Activated T-helper 1 cell treated with anti-CD3 and anti-CD28 coated beads, Interleukin-12 subunit alpha, Interleukin-12 subunit beta, Interleukin-2, Interleukin-4 antibody, amounts not matched to agents 30 ng/mL and 10 ng/mL and 1 ng/mL, durations not matched to agents 14 hours and 24 hours and 36 hours (primary cell): ENCODE measurements at regions not wholly inside any gene's neighbourhood (a gene's known extent, or its start where the extent isn't known, plus 50 kb on each side); places are given as distances from the start of the nearest gene placed in this dataset.

Source experiments
- DNase-seq: peaks from one replicate; pipeline ENCODE4 v3.0.0; 2021; ENCODE audit warnings: low spot score
- H3K27ac Mint-ChIP-seq: one replicate; pipeline ENCODE4 v1.8.0; 2021; ENCODE audit warnings: mild to moderate bottlenecking, mixed read lengths
- H3K27me3 Mint-ChIP-seq: one replicate; pipeline ENCODE4 v1.8.0; 2022; ENCODE audit warnings: mild to moderate bottlenecking, moderate library complexity, mixed read lengths; ENCODE audit not compliant: insufficient read depth
- H3K36me3 Mint-ChIP-seq: one replicate; pipeline ENCODE4 v1.8.0; 2021; ENCODE audit warnings: low read depth, mixed read lengths
- H3K4me1 Mint-ChIP-seq: one replicate; pipeline ENCODE4 v1.8.0; 2021; ENCODE audit warnings: low read depth, mixed read lengths
- H3K4me3 Mint-ChIP-seq: one replicate; pipeline ENCODE4 v1.8.0; 2021; ENCODE audit warnings: mild to moderate bottlenecking, moderate library complexity, mixed read lengths
- H3K9me3 Mint-ChIP-seq: one replicate; pipeline ENCODE4 v1.8.0; 2021; ENCODE audit warnings: mixed read lengths
- intact Hi-C: fragments of 100-400 bp; cut with micrococcal nuclease; formaldehyde crosslinking; loops from one replicate; pipeline ENCODE4 v1.15.1; 2024

- Mint-ChIP-seq H3K4me3 (no peak overlapping the region), H3K27me3 (peaks cover 4% of the 10 kb centered on the region), H3K36me3 (no peaks in the 10 kb centered on the region), H3K27ac (no peak overlapping the region), H3K9me3 (no peaks in the 10 kb centered on the region), H3K4me1 (no peaks in the 10 kb centered on the region)
- intact Hi-C loops: no loop called here
- no peak for DNase-seq
These were observed 248.1 kb downstream of the CTTN start for GRCh38 chr11:70646272-70647049.

- H3K36me3 Mint-ChIP-seq: no peaks in the 10 kb centered on the region
- H3K9me3 Mint-ChIP-seq: no peaks in the 10 kb centered on the region
- no peaks in the 10 kb centered on the region for H3K4me1 Mint-ChIP-seq
- H3K27ac Mint-ChIP-seq: no peak overlapping the region
- peaks cover 4% of the 10 kb centered on the region for H3K27me3 Mint-ChIP-seq
- no peak for DNase-seq
- intact Hi-C loops: no loop called here
- no peak overlapping the region for H3K4me3 Mint-ChIP-seq
These were observed 249.1 kb downstream of the CTTN start for GRCh38 chr11:70647188-70648166.

GRCh38 chr11:70650075-70650909 is 252.0 kb downstream of the CTTN start:
- DNase-seq: peak; percentile 30
- no peak overlapping the region for H3K27ac Mint-ChIP-seq
- peaks cover 4% of the 10 kb centered on the region for H3K27me3 Mint-ChIP-seq
- intact Hi-C loops: no loop called here
- no peak overlapping the region for H3K4me3 Mint-ChIP-seq
- no peaks in the 10 kb centered on the region for H3K36me3 Mint-ChIP-seq
- H3K9me3 Mint-ChIP-seq: no peaks in the 10 kb centered on the region
- no peaks in the 10 kb centered on the region for H3K4me1 Mint-ChIP-seq

- no peaks in the 10 kb centered on the region for H3K9me3 Mint-ChIP-seq
These were observed 252.7 kb downstream of the CTTN start for GRCh38 chr11:70651031-70651430.

GRCh38 chr11:70654016-70654415 is 255.7 kb downstream of the CTTN start:
- H3K27me3 Mint-ChIP-seq: no peaks in the 10 kb centered on the region

More at GRCh38 chr11:70651031-70651430, 252.7 kb downstream of the CTTN start:
- Mint-ChIP-seq H3K27ac (no peak overlapping the region), H3K4me3 (no peak overlapping the region), H3K36me3 (no peaks in the 10 kb centered on the region), H3K4me1 (no peaks in the 10 kb centered on the region), H3K27me3 (peaks cover 4% of the 10 kb centered on the region)
- intact Hi-C loops: no loop called here
- DNase-seq: no peak

GRCh38 chr11:70655816-70656215 is 257.5 kb downstream of the CTTN start:
- DNase-seq: no peak
- H3K4me3 Mint-ChIP-seq: no peak overlapping the region
- H3K27me3 Mint-ChIP-seq: no peaks in the 10 kb centered on the region
- no peaks in the 10 kb centered on the region for H3K4me1 Mint-ChIP-seq
- no peak overlapping the region for H3K27ac Mint-ChIP-seq
- H3K36me3 Mint-ChIP-seq: no peaks in the 10 kb centered on the region
- no peaks in the 10 kb centered on the region for H3K9me3 Mint-ChIP-seq
- intact Hi-C loops: no loop called here

More at GRCh38 chr11:70654016-70654415, 255.7 kb downstream of the CTTN start:
- H3K27ac Mint-ChIP-seq: no peak overlapping the region
- H3K4me3 Mint-ChIP-seq: no peak overlapping the region
- intact Hi-C loops: no loop called here
- no peaks in the 10 kb centered on the region for H3K36me3 Mint-ChIP-seq
- no peaks in the 10 kb centered on the region for H3K9me3 Mint-ChIP-seq
- no peak for DNase-seq
- H3K4me1 Mint-ChIP-seq: no peaks in the 10 kb centered on the region

- Mint-ChIP-seq H3K4me1 (no peaks in the 10 kb centered on the region), H3K9me3 (no peaks in the 10 kb centered on the region), H3K27me3 (peaks cover 3% of the 10 kb centered on the region), H3K36me3 (no peaks in the 10 kb centered on the region), H3K27ac (no peak overlapping the region), H3K4me3 (no peak overlapping the region)
- intact Hi-C loops: no loop called here
- DNase-seq: no peak
These were observed 257.9 kb downstream of the CTTN start for GRCh38 chr11:70656252-70656651.

GRCh38 chr11:70660059-70660888 is 261.9 kb downstream of the CTTN start:
- Mint-ChIP-seq H3K27me3 (peaks cover 12% of the 10 kb centered on the region), H3K4me1 (no peaks in the 10 kb centered on the region), H3K4me3 (no peak overlapping the region), H3K27ac (no peak overlapping the region), H3K9me3 (no peaks in the 10 kb centered on the region), H3K36me3 (no peaks in the 10 kb centered on the region)
- no peak for DNase-seq
- intact Hi-C loops: no loop called here

GRCh38 chr11:70660889-70661197 is 262.5 kb downstream of the CTTN start:
- Mint-ChIP-seq H3K4me3 (no peak overlapping the region), H3K27me3 (peaks cover 12% of the 10 kb centered on the region), H3K36me3 (no peaks in the 10 kb centered on the region), H3K4me1 (no peaks in the 10 kb centered on the region), H3K27ac (no peak overlapping the region), H3K9me3 (no peaks in the 10 kb centered on the region)
- intact Hi-C loops: no loop called here
- no peak for DNase-seq

- no peaks in the 10 kb centered on the region for H3K4me1 Mint-ChIP-seq
- no peaks in the 10 kb centered on the region for H3K9me3 Mint-ChIP-seq
- no peak overlapping the region for H3K4me3 Mint-ChIP-seq
- no peak overlapping the region for H3K27ac Mint-ChIP-seq
- H3K36me3 Mint-ChIP-seq: no peaks in the 10 kb centered on the region
- DNase-seq: no peak
- H3K27me3 Mint-ChIP-seq: peaks cover 12% of the 10 kb centered on the region
- intact Hi-C loops: no loop called here
These were observed 263.6 kb downstream of the CTTN start for GRCh38 chr11:70661761-70662501.

GRCh38 chr11:70662691-70663098 is 264.4 kb downstream of the CTTN start:
- Mint-ChIP-seq H3K36me3 (no peaks in the 10 kb centered on the region), H3K4me1 (no peaks in the 10 kb centered on the region), H3K9me3 (no peaks in the 10 kb centered on the region), H3K27me3 (peaks cover 12% of the 10 kb centered on the region), H3K27ac (no peak overlapping the region), H3K4me3 (no peak overlapping the region)
- intact Hi-C loops: no loop called here
- DNase-seq: no peak
